Uterus (tissue), 3 donors: ENCODE measurements at regions not wholly inside any gene's neighbourhood (a gene's known extent, or its start where the extent isn't known, plus 50 kb on each side); places are given as distances from the start of the nearest gene placed in this dataset.

Experiments
- DNase-seq, 2 donors: peaks; one replicate each; pipeline ENCODE4 v3.0.0-alpha.2; 2019 to 2020
- H3K27ac ChIP-seq, 2 donors: fragments of 200-600 bp; sonication (generic); 1 replicate in 1 of 2; 2 replicates in 1 of 2; pipeline ENCODE4 v1.5.1; 2016 to 2018
- H3K27me3 ChIP-seq, 2 donors: fragments of 200-600 bp; sonication (generic); one replicate each; pipeline ENCODE4 v1.5.1; 2018 to 2019; ENCODE audit warnings: control low read depth in 1 of 2
- H3K36me3 ChIP-seq, 2 donors: fragments of 200-600 bp; sonication (generic); one replicate each; pipeline ENCODE4 v1.5.1; 2019; ENCODE audit warnings: control low read depth in 1 of 2
- H3K4me1 ChIP-seq, 2 donors: fragments of 200-600 bp; sonication (generic); one replicate each; pipeline ENCODE4 v1.5.1; 2018 to 2019; ENCODE audit warnings: control low read depth in 1 of 2
- H3K4me3 ChIP-seq, 2 donors: fragments of 200-600 bp; sonication (generic); 1 replicate in 1 of 2; 2 replicates in 1 of 2; pipeline ENCODE4 v1.5.1; 2018 to 2019; ENCODE audit warnings: mild to moderate bottlenecking in 1 of 2
- H3K9me3 ChIP-seq, 2 donors: fragments of 200-600 bp; sonication (generic); one replicate each; pipeline ENCODE4 v1.5.1; 2019; ENCODE audit warnings: control low read depth in 1 of 2
- POLR2A ChIP-seq, 2 donors: fragments of 450-650 bp; IDR thresholded peaks; one replicate each; pipeline ENCODE4 v1.6.1; 2016; ENCODE audit warnings: antibody characterized with exemption in 2 of 2, mild to moderate bottlenecking in 1 of 2, moderate library complexity in 1 of 2
- intact Hi-C: fragments of 100-400 bp; cut with DNase I; formaldehyde crosslinking; loops from one replicate; pipeline ENCODE4 v1.15.1; 2023; ENCODE audit warnings: low total_unique reads
- TF ChIP-seq, protein P1 (sequence below), 4 experiments: fragments of 200-600 bp in 2 of 4; fragments of 450-650 bp in 2 of 4; sonication (generic) in 2 of 4; IDR thresholded peaks; one replicate each; pipeline ENCODE4 v1.5.1; 2016 to 2019; ENCODE audit warnings: antibody characterized with exemption in 4 of 4, mild to moderate bottlenecking in 2 of 4, moderate library complexity in 1 of 4
- donor health status: DM: yes; HTN: yes; CAD: no.

DNA sequence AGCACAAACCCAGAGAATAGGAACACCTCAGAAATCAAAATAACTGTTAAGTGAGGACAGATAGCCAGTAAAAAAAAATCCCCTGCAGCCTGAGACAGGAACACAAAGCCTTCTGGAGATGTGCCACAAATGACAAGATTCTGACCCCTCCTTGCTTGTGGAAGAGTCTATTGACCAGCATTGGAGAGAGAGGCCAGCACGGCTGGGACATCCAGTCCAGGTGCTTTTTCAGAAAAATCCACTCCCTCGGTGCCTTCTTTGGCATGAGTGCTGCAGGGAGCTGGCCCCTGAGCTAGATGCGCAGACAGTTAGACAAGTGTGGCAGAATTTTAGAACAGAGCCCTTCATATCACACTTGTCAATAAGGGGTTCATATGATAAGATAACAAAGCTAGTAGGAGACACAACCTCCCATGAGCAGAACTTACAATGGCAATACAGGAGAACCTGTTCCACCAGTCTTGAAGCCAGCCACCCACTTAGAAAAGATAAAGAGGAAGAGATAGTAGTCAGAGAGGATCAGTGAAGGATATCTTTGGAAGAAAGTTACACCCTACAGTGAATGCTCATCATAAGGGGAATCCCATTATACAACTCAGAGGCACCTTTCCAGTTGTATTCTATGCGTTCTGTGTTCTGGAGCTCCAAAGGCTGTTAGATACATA, 298.4 kb downstream of the TLE1 start:
- Histone ChIP-seq H3K27ac (no peak overlapping the region), H3K36me3 (no peaks in the 10 kb centered on the region), H3K27me3 (no peaks in the 10 kb centered on the region), H3K4me1 (no peaks in the 10 kb centered on the region), H3K4me3 (no peak overlapping the region), H3K9me3 (no peaks in the 10 kb centered on the region)
- DNase-seq = no peak
- TF ChIP-seq POLR2A (IDR thresholded peaks at IDR 0.05) = no peak
- TF ChIP-seq, protein P1, sequence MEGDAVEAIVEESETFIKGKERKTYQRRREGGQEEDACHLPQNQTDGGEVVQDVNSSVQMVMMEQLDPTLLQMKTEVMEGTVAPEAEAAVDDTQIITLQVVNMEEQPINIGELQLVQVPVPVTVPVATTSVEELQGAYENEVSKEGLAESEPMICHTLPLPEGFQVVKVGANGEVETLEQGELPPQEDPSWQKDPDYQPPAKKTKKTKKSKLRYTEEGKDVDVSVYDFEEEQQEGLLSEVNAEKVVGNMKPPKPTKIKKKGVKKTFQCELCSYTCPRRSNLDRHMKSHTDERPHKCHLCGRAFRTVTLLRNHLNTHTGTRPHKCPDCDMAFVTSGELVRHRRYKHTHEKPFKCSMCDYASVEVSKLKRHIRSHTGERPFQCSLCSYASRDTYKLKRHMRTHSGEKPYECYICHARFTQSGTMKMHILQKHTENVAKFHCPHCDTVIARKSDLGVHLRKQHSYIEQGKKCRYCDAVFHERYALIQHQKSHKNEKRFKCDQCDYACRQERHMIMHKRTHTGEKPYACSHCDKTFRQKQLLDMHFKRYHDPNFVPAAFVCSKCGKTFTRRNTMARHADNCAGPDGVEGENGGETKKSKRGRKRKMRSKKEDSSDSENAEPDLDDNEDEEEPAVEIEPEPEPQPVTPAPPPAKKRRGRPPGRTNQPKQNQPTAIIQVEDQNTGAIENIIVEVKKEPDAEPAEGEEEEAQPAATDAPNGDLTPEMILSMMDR (IDR thresholded peaks at IDR 0.05) = no peak
- intact Hi-C loops = no loop called here

DNA sequence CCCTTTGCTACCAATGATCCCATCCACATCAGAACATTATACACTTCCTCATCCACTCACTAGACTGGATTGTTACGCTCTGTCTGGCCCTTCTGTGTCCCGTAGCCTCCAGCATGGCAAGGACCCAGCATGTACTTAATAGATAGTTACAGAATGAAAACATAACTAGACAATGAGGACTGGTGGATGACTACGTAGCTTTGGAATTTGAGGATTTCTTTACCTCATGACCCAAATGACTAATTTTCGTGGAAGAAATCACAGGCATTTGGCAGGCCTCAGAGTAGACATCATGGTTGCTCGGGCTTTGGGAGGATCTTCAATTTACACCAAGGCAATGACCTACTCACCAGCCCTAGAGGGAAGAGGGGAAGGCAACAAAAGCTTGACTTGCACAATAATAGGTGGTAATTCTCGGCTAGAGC, 299.8 kb downstream of the TLE1 start:
- TF ChIP-seq, protein P1 (IDR thresholded peaks at IDR 0.05) = no peak
- intact Hi-C loops = no loop called here
- H3K27me3 ChIP-seq = no peaks in the 10 kb centered on the region
- DNase-seq = peak; percentile 27 to 52
- no peak overlapping the region for H3K27ac ChIP-seq
- H3K9me3 ChIP-seq = no peaks in the 10 kb centered on the region
- H3K36me3 ChIP-seq = no peaks in the 10 kb centered on the region
- H3K4me1 ChIP-seq = no peaks in the 10 kb centered on the region
- no peak overlapping the region for H3K4me3 ChIP-seq

DNA sequence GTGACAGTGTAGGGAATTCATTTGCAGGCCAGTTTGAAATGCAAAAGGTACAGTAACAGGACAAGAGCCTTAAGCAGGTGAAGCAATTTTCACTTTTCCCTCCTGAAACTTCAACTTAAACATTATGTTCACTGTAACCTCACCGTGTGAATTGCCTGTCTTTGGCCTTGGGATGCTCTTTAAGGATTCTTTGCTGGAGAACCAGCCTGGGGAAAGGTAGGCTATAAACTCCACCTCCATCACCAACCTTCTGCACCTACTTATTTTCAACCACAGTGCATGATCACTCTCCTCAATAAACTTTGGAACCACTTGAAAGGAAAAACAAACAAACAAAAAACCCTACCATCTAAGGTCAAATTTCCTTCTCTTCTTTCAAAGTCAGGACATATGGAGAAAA, 300.5 kb downstream of the TLE1 start:
- H3K9me3 ChIP-seq = no peaks in the 10 kb centered on the region
- H3K4me3 ChIP-seq = no peak overlapping the region
- no peak for DNase-seq
- no peaks in the 10 kb centered on the region for H3K27me3 ChIP-seq
- no peaks in the 10 kb centered on the region for H3K36me3 ChIP-seq
- no peak for TF ChIP-seq POLR2A (IDR thresholded peaks at IDR 0.05)
- TF ChIP-seq, protein P1 (IDR thresholded peaks at IDR 0.05) = no peak
- intact Hi-C loops = no loop called here
- H3K4me1 ChIP-seq = no peaks in the 10 kb centered on the region
- H3K27ac ChIP-seq = no peak overlapping the region

DNA sequence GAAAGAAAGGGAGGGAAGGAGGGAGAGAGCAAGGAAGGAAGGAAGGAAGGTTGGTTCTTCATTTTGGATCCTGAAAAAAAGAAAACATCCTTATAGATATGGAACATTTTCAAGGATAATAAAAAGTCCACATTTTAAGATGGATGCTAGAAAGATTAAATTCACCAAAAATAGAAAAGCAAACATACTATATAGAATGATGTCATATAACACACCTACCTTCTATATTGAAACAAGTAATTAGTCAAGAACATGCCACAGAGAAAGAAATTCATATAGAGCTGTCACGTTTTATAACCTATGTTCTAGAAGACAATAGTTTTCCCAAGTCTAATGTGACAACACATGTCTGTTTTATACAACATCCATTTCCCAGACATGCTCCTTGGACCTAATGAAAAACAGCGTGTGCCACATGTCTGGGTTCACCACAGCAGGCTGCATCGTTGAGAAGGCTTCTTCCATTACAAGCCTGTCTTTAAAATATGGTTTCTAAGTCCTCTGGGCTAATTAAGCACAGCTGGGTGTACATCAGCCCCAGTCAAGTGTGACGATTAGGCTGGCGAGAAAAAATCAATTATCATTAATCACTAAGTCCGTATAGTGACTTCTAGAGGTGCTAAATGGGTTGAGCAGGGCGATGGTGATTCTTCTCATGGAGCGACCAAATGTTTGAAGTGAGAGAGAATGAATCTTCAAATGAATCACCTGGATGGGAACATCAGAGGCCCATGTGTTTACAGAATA, 301.8 kb downstream of the TLE1 start:
- no peaks in the 10 kb centered on the region for H3K4me1 ChIP-seq
- no peaks in the 10 kb centered on the region for H3K27me3 ChIP-seq
- no peaks in the 10 kb centered on the region for H3K36me3 ChIP-seq
- no peaks in the 10 kb centered on the region for H3K9me3 ChIP-seq
- H3K27ac ChIP-seq = no peak overlapping the region
- DNase-seq = no peak
- no peak for TF ChIP-seq POLR2A (IDR thresholded peaks at IDR 0.05)
- TF ChIP-seq, protein P1 (IDR thresholded peaks at IDR 0.05) = no peak
- intact Hi-C loops = no loop called here
- no peak overlapping the region for H3K4me3 ChIP-seq

DNA sequence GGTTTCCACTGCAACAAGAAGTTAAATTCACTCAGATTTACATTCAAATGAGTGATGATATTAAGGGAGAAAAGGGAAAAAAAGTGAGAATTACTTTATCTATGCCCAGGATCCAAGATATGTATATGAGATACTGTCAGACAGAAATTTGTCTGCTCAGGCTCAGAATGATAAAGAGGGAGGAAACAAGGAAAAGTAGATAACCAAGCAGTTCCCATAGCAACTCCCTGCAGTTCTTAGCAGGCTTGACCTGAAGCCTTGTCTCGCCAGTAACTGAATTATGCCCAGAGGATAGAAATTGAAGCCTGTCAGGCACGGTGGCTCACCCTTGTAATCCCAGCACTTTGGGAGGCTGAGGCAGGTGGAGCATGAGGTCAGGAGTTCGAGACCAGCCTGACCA, 304.4 kb downstream of the TLE1 start:
- Histone ChIP-seq H3K36me3 (no peaks in the 10 kb centered on the region), H3K4me1 (no peaks in the 10 kb centered on the region), H3K27me3 (no peaks in the 10 kb centered on the region), H3K27ac (no peak overlapping the region), H3K4me3 (no peak overlapping the region), H3K9me3 (no peaks in the 10 kb centered on the region)
- TF ChIP-seq POLR2A (IDR thresholded peaks at IDR 0.05) = no peak
- TF ChIP-seq, protein P1 (IDR thresholded peaks at IDR 0.05) = no peak
- intact Hi-C loops = no loop called here
- no peak for DNase-seq
